Superior temporal gyrus (tissue), 1 donor: ENCODE measurements at regions not wholly inside any gene's neighbourhood (a gene's known extent, or its start where the extent isn't known, plus 50 kb on each side); places are given as distances from the start of the nearest gene placed in this dataset.

Source experiments
- DNase-seq: peaks from one replicate; pipeline ENCODE4 v3.0.0-alpha.2; 2016; ENCODE audit errors: extremely low spot score

- DNase-seq = no peak
Observed at GRCh38 chr19:30704771-30705330, 332.7 kb downstream of the ZNF536 start.

- DNase-seq = no peak
Observed at GRCh38 chr19:30703645-30704044, 331.5 kb downstream of the ZNF536 start.

GRCh38 chr19:30701178-30701577 lies 329.0 kb downstream of the ZNF536 start:
- DNase-seq = no peak

GRCh38 chr19:30699871-30700280 lies 327.7 kb downstream of the ZNF536 start:
- no peak for DNase-seq

GRCh38 chr19:30696514-30696913 lies 324.3 kb downstream of the ZNF536 start:
- DNase-seq = no peak

- DNase-seq = no peak
Observed at GRCh38 chr19:30695171-30695875, 323.1 kb downstream of the ZNF536 start.

- DNase-seq = no peak
Observed at GRCh38 chr19:30694156-30694755, 322.1 kb downstream of the ZNF536 start.

GRCh38 chr19:30692879-30693503 lies 320.8 kb downstream of the ZNF536 start:
- peak; percentile 18 for DNase-seq

GRCh38 chr19:30692181-30692811 lies 320.1 kb downstream of the ZNF536 start:
- DNase-seq = peak; percentile 78

- no peak for DNase-seq
Observed at GRCh38 chr19:30691819-30692166, 319.6 kb downstream of the ZNF536 start.

GRCh38 chr19:30690935-30691818 lies 319.0 kb downstream of the ZNF536 start:
- DNase-seq = no peak

GRCh38 chr19:30690525-30690924 lies 318.3 kb downstream of the ZNF536 start:
- no peak for DNase-seq

GRCh38 chr19:30689474-30689873 lies 317.3 kb downstream of the ZNF536 start:
- DNase-seq = no peak

- DNase-seq = no peak
Observed at GRCh38 chr19:30688696-30689095, 316.5 kb downstream of the ZNF536 start.

GRCh38 chr19:30686826-30687566 lies 314.8 kb downstream of the ZNF536 start:
- no peak for DNase-seq

- DNase-seq = peak; percentile 47
Observed at GRCh38 chr19:30686176-30686820, 314.1 kb downstream of the ZNF536 start.

- no peak for DNase-seq
Observed at GRCh38 chr19:30685426-30686000, 313.3 kb downstream of the ZNF536 start.

GRCh38 chr19:30684613-30685012 lies 312.4 kb downstream of the ZNF536 start:
- no peak for DNase-seq

GRCh38 chr19:30682999-30683536 lies 310.9 kb downstream of the ZNF536 start:
- DNase-seq = peak; percentile 91
